ENCODE measurements at regions not wholly inside any gene's neighbourhood (a gene's known extent, or its start where the extent isn't known, plus 50 kb on each side); places are given as distances from the start of the nearest gene placed in this dataset.

DNA sequence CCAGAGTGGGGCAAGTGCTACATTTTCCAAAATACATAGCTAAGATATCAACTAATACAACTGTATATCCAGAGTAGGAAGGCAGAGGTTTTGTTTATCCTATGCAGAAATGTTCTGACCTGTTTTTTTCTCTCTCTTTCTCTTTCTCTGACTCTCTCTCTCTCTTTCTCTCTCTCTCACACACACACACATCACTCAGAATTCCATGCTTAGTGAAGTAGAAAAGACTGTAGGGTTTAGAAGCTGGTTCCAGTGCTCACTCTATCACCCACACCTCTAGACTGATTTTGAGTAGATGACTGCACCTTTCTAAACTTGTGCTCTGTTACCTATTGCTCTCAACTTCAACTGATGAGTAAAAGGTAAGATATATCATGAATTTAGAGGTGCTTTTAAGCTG is 356.7 kb downstream of the LRIG3 start:
- TF ChIP-seq, protein P1, sequence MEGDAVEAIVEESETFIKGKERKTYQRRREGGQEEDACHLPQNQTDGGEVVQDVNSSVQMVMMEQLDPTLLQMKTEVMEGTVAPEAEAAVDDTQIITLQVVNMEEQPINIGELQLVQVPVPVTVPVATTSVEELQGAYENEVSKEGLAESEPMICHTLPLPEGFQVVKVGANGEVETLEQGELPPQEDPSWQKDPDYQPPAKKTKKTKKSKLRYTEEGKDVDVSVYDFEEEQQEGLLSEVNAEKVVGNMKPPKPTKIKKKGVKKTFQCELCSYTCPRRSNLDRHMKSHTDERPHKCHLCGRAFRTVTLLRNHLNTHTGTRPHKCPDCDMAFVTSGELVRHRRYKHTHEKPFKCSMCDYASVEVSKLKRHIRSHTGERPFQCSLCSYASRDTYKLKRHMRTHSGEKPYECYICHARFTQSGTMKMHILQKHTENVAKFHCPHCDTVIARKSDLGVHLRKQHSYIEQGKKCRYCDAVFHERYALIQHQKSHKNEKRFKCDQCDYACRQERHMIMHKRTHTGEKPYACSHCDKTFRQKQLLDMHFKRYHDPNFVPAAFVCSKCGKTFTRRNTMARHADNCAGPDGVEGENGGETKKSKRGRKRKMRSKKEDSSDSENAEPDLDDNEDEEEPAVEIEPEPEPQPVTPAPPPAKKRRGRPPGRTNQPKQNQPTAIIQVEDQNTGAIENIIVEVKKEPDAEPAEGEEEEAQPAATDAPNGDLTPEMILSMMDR (IDR thresholded peaks at IDR 0.05; ENCODE audit: borderline replicate concordance, extremely low read depth, low read length, poor library complexity, severe bottlenecking): no peak
- no peak for TF ChIP-seq EZH2 (IDR thresholded peaks at IDR 0.05; ENCODE audit: borderline replicate concordance, low read depth, low read length, severe bottlenecking)
- H4K20me1 ChIP-seq (ENCODE audit: insufficient read depth, low read length): no peaks in the 10 kb centered on the region
- no peak for ATAC-seq (ENCODE audit: insufficient read depth, low read depth)
- H3K4me1 ChIP-seq (ENCODE audit: insufficient read depth, low read length): no peaks in the 10 kb centered on the region
- no peaks in the 10 kb centered on the region for H3K9me3 ChIP-seq (ENCODE audit: insufficient read depth, low read length, severe bottlenecking)
- no peak overlapping the region for H3K9ac ChIP-seq (ENCODE audit: low read depth, low read length)
- H3K4me2 ChIP-seq (ENCODE audit: insufficient read depth, low read length): no peak overlapping the region
- no peak overlapping the region for H3K4me3 ChIP-seq (ENCODE audit: low read depth in 1 of 2, low read length in 2 of 2)
- H3K79me2 ChIP-seq (ENCODE audit: insufficient read depth, low read length): no peaks in the 10 kb centered on the region
- no peak overlapping the region for H2AFZ ChIP-seq (ENCODE audit: low read depth, low read length)
- no peaks in the 10 kb centered on the region for H3K36me3 ChIP-seq (ENCODE audit: insufficient read depth, low read length)
- no peak for DNase-seq
- H3K27me3 ChIP-seq (ENCODE audit: insufficient read depth, low read length, poor library complexity): no peaks in the 10 kb centered on the region
- no peak overlapping the region for H3K27ac ChIP-seq (ENCODE audit: low read length)

DNA sequence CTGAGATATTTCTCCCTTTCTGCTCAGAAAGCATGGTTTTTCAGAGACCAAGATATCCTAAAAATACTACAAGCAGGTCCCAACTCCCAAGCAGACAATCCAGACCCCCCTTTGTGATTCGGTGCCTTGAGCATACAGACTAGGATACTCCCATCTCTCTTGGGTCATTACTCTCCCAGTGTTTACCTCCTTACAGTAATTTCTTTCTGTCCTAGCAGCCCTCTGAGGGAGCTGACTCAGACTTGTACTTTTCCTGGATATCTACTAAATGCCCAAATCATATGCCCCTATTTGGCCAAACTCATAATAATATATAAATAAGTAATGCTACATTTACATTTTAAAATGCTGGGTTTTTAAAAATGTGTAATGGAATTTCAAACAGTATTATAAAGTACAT is 355.6 kb downstream of the LRIG3 start:
- no peak for ATAC-seq (ENCODE audit: insufficient read depth, low read depth)
- H3K79me2 ChIP-seq (ENCODE audit: insufficient read depth, low read length): no peaks in the 10 kb centered on the region
- no peak overlapping the region for H3K27ac ChIP-seq (ENCODE audit: low read length)
- H3K4me2 ChIP-seq (ENCODE audit: insufficient read depth, low read length): no peak overlapping the region
- no peaks in the 10 kb centered on the region for H3K27me3 ChIP-seq (ENCODE audit: insufficient read depth, low read length, poor library complexity)
- no peaks in the 10 kb centered on the region for H4K20me1 ChIP-seq (ENCODE audit: insufficient read depth, low read length)
- DNase-seq: no peak
- H3K36me3 ChIP-seq (ENCODE audit: insufficient read depth, low read length): no peaks in the 10 kb centered on the region
- no peaks in the 10 kb centered on the region for H3K4me1 ChIP-seq (ENCODE audit: insufficient read depth, low read length)
- H2AFZ ChIP-seq (ENCODE audit: low read depth, low read length): no peak overlapping the region
- no peak overlapping the region for H3K9ac ChIP-seq (ENCODE audit: low read depth, low read length)
- no peaks in the 10 kb centered on the region for H3K9me3 ChIP-seq (ENCODE audit: insufficient read depth, low read length, severe bottlenecking)
- TF ChIP-seq, protein P1 (IDR thresholded peaks at IDR 0.05; ENCODE audit: borderline replicate concordance, extremely low read depth, low read length, poor library complexity, severe bottlenecking): no peak
- no peak for TF ChIP-seq EZH2 (IDR thresholded peaks at IDR 0.05; ENCODE audit: borderline replicate concordance, low read depth, low read length, severe bottlenecking)
- no peak overlapping the region for H3K4me3 ChIP-seq (ENCODE audit: low read depth in 1 of 2, low read length in 2 of 2)

DNA sequence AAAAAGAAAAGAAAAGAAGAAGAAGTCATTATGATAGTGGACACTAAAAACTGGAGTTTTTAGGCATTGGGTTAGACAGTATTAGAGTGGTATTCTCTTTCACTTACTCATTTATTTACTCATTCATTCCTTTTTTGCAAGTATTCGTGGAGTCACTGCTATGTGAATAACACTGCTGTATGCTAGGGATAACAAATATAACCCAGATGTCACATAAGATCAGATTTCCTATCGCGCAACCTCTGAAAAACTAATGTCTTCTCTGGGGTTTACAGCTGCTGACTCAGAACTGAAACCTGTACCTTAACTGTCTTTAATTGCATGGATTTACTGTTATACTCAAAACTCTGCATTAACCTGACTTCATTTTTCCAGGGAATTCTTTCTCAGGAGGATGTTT is 353.7 kb downstream of the LRIG3 start:
- no peak overlapping the region for H3K4me3 ChIP-seq (ENCODE audit: low read depth in 1 of 2, low read length in 2 of 2)
- no peak overlapping the region for H3K27ac ChIP-seq (ENCODE audit: low read length)
- no peaks in the 10 kb centered on the region for H3K9me3 ChIP-seq (ENCODE audit: insufficient read depth, low read length, severe bottlenecking)
- no peaks in the 10 kb centered on the region for H3K4me1 ChIP-seq (ENCODE audit: insufficient read depth, low read length)
- TF ChIP-seq, protein P1 (IDR thresholded peaks at IDR 0.05; ENCODE audit: borderline replicate concordance, extremely low read depth, low read length, poor library complexity, severe bottlenecking): no peak
- TF ChIP-seq EZH2 (IDR thresholded peaks at IDR 0.05; ENCODE audit: borderline replicate concordance, low read depth, low read length, severe bottlenecking): no peak
- ATAC-seq (ENCODE audit: insufficient read depth, low read depth): no peak
- DNase-seq: no peak
- no peak overlapping the region for H3K9ac ChIP-seq (ENCODE audit: low read depth, low read length)
- H3K36me3 ChIP-seq (ENCODE audit: insufficient read depth, low read length): no peaks in the 10 kb centered on the region
- no peaks in the 10 kb centered on the region for H3K79me2 ChIP-seq (ENCODE audit: insufficient read depth, low read length)
- H3K27me3 ChIP-seq (ENCODE audit: insufficient read depth, low read length, poor library complexity): no peaks in the 10 kb centered on the region
- H3K4me2 ChIP-seq (ENCODE audit: insufficient read depth, low read length): no peak overlapping the region
- H4K20me1 ChIP-seq (ENCODE audit: insufficient read depth, low read length): no peaks in the 10 kb centered on the region
- no peak overlapping the region for H2AFZ ChIP-seq (ENCODE audit: low read depth, low read length)

DNA sequence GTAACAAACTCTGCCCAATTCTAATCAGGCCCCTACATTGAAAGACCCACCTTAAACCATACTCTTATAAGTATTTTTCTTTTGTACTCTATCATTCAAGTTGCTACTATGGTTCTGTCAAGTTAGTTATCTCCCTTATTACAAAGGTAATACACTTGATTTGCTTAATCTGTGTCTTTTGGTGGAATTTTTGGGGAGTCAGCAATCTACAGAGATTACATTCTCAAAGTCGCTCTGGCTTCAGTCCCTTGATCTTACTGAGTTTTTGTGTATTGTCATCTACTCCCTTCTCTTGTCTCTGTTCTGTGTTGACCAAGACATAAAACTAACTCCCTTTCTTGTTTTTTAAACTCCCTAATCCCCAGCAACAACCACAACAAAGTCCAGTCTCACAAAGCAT is 353.1 kb downstream of the LRIG3 start:
- ATAC-seq (ENCODE audit: insufficient read depth, low read depth): no peak
- no peak overlapping the region for H3K4me2 ChIP-seq (ENCODE audit: insufficient read depth, low read length)
- H3K27me3 ChIP-seq (ENCODE audit: insufficient read depth, low read length, poor library complexity): no peaks in the 10 kb centered on the region

More for the DNA sequence above, 353.1 kb downstream of the LRIG3 start:
- Histone ChIP-seq H3K27ac (ENCODE audit: low read length) (no peak overlapping the region), H3K79me2 (ENCODE audit: insufficient read depth, low read length) (no peaks in the 10 kb centered on the region), H2AFZ (ENCODE audit: low read depth, low read length) (no peak overlapping the region), H4K20me1 (ENCODE audit: insufficient read depth, low read length) (no peaks in the 10 kb centered on the region), H3K9ac (ENCODE audit: low read depth, low read length) (no peak overlapping the region), H3K4me3 (ENCODE audit: low read depth in 1 of 2, low read length in 2 of 2) (no peak overlapping the region), H3K36me3 (ENCODE audit: insufficient read depth, low read length) (no peaks in the 10 kb centered on the region), H3K9me3 (ENCODE audit: insufficient read depth, low read length, severe bottlenecking) (no peaks in the 10 kb centered on the region), H3K4me1 (ENCODE audit: insufficient read depth, low read length) (no peaks in the 10 kb centered on the region)
- TF ChIP-seq EZH2 (IDR thresholded peaks at IDR 0.05; ENCODE audit: borderline replicate concordance, low read depth, low read length, severe bottlenecking): no peak
- TF ChIP-seq, protein P1 (IDR thresholded peaks at IDR 0.05; ENCODE audit: borderline replicate concordance, extremely low read depth, low read length, poor library complexity, severe bottlenecking): no peak
- no peak for DNase-seq
